Stomach (tissue), 8 donors: ENCODE measurements at regions not wholly inside any gene's neighbourhood (a gene's known extent, or its start where the extent isn't known, plus 50 kb on each side); places are given as distances from the start of the nearest gene placed in this dataset.
"Not testable (repeated sequence)": the region's sequence is repeated elsewhere in the genome, so short reads cannot be mapped to it uniquely, and the experiment has no call there.

ENCODE experiments used
- DNase-seq, 2 donors: peaks; one replicate each; pipeline versions ENCODE4 v3.0.0 to v3.0.0-alpha.2; 2013 to 2019
- H3K27ac ChIP-seq, 5 donors: fragments of 200-600 bp in 4 of 5; sonication (generic) in 4 of 5; one replicate each; pipeline ENCODE4 v1.5.1; 2013 to 2019; ENCODE audit warnings: mild to moderate bottlenecking in 1 of 5, moderate library complexity in 1 of 5
- H3K27me3 ChIP-seq, 3 donors: fragments of 200-600 bp; sonication (generic); one replicate each; pipeline ENCODE4 v1.5.1; 2017 to 2019; ENCODE audit warnings: mixed run types in 1 of 3
- H3K36me3 ChIP-seq, 4 donors: fragments of 200-600 bp; sonication (generic); 1 replicate in 3 of 4; 2 replicates in 1 of 4; pipeline ENCODE4 v1.5.1; 2016 to 2019
- H3K4me1 ChIP-seq, 4 donors: fragments of 200-600 bp; sonication (generic); one replicate each; pipeline ENCODE4 v1.5.1; 2016 to 2019
- H3K4me3 ChIP-seq, 4 donors: fragments of 200-600 bp; sonication (generic) in 3 of 4; one replicate each; pipeline ENCODE4 v1.5.1; 2016 to 2019; ENCODE audit warnings: mild to moderate bottlenecking in 1 of 4
- H3K9me3 ChIP-seq, 4 donors: fragments of 200-600 bp; sonication (generic); one replicate each; pipeline ENCODE4 v1.5.1; 2016 to 2019
- EP300 ChIP-seq: sonication (generic); formaldehyde crosslinking; IDR thresholded peaks from one replicate; pipeline ENCODE4 v1.6.1; 2017; ENCODE audit warnings: antibody characterized with exemption
- POLR2A ChIP-seq, 4 donors: fragments of 450-650 bp; IDR thresholded peaks; one replicate each; pipeline ENCODE4 v1.6.1; 2016; ENCODE audit warnings: antibody characterized with exemption in 4 of 4, control low read depth in 2 of 4, mild to moderate bottlenecking in 1 of 4, moderate library complexity in 1 of 4
- POLR2AphosphoS5 ChIP-seq, 3 donors: sonication (generic); formaldehyde crosslinking; IDR thresholded peaks; one replicate each; pipeline ENCODE4 v1.6.1; 2016; ENCODE audit warnings: antibody characterized with exemption in 3 of 3
- WGBS, 5 donors: extraction: QIAGEN DNeasy Blood & Tissue Kit in 3 of 5; methylation state at CpG; one replicate each; pipeline versions ENCODE4 v1.1.5 to v1.1.7; 2013 to 2018; 5-methylcytosine and 5-hydroxymethylcytosine counted together
- intact Hi-C: fragments of 100-400 bp; cut with DNase I; formaldehyde crosslinking; loops from one replicate; pipeline ENCODE4 v1.15.1; 2023; ENCODE audit warnings: low total_unique reads
- TF ChIP-seq, protein P1 (sequence below), 7 experiments: fragments of 450-650 bp in 4 of 7; fragments of 200-600 bp in 3 of 7; sonication (generic) in 3 of 7; IDR thresholded peaks; one replicate each; pipeline ENCODE4 v1.5.1; 2016 to 2019; ENCODE audit warnings: antibody characterized with exemption in 7 of 7, control low read depth in 2 of 7, mild to moderate bottlenecking in 1 of 7
- donor health status: healthy with polysubstance abuse.
- donor health status: Bipolar disorder and iron deficiency.
- donor health status: healthy.

DNA sequence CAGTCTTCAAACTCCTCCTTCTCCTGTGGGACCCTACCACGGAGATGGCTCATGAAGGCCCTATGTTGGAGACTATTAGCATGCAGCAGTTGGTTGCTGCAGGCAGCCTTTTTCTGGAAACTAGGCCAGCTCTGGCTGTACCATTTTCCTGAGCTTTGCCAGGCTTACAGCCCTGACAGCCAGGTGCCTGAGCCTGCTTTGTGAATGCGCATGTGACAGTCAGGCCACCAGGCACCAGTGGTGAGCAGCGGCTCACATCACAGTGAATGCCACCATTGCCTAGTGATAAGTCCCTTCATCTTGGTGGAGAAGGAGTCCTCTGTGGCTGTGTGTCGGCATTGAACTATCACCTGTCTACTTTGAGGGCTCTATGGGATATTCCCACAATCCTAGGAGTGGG, 982.4 kb upstream of the DEFB115 start:
- WGBS, 5 donors = 61 to 95% (median 78%) methylated on average over 3 to 4 of the region's 4 CpGs
- H3K4me1 ChIP-seq, H3K4me3 ChIP-seq, H3K36me3 ChIP-seq, intact Hi-C loops, H3K9me3 ChIP-seq, H3K27ac ChIP-seq, DNase-seq, H3K27me3 ChIP-seq: not testable (repeated sequence)

DNA sequence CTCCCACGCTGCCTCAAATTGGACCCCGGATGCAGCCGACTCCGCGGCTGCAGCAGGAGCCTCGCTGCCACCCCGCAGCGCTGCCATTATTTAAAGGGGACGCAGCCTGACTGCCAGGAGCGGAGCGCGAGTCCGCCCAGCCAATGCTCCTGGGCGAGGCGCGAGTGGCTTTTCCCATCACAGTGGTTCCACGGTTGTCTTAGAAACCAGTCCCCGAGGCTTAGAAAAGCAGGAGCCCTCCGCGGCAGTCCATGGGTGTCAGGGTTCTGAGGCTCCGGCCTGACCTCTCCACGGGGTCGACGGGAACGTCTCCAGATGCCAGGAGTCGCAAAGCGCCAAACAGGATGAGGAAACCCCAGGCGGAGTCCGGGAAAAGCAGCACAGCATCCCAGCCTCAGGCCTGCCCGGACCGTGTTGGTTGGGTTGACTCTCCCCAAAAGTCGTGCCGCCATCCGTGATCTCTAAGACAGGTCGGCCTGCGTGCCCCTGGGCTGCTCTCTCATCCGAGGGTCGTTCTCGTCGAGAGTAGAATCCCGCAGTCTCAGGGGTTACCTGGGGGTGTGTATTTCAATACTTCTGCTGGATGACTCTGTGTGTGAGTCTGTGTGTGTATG, 975.8 kb upstream of the DEFB115 start:
- no peak for DNase-seq
- TF ChIP-seq, protein P1, sequence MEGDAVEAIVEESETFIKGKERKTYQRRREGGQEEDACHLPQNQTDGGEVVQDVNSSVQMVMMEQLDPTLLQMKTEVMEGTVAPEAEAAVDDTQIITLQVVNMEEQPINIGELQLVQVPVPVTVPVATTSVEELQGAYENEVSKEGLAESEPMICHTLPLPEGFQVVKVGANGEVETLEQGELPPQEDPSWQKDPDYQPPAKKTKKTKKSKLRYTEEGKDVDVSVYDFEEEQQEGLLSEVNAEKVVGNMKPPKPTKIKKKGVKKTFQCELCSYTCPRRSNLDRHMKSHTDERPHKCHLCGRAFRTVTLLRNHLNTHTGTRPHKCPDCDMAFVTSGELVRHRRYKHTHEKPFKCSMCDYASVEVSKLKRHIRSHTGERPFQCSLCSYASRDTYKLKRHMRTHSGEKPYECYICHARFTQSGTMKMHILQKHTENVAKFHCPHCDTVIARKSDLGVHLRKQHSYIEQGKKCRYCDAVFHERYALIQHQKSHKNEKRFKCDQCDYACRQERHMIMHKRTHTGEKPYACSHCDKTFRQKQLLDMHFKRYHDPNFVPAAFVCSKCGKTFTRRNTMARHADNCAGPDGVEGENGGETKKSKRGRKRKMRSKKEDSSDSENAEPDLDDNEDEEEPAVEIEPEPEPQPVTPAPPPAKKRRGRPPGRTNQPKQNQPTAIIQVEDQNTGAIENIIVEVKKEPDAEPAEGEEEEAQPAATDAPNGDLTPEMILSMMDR (IDR thresholded peaks at IDR 0.05) = no peak
- TF ChIP-seq POLR2A (IDR thresholded peaks at IDR 0.05) (no peak), POLR2AphosphoS5 (IDR thresholded peaks at IDR 0.05) (no peak), EP300 (no peak)
- WGBS, 5 donors = 60 to 95% (median 71%) methylated on average over 17 to 41 of the region's 41 CpGs

DNA sequence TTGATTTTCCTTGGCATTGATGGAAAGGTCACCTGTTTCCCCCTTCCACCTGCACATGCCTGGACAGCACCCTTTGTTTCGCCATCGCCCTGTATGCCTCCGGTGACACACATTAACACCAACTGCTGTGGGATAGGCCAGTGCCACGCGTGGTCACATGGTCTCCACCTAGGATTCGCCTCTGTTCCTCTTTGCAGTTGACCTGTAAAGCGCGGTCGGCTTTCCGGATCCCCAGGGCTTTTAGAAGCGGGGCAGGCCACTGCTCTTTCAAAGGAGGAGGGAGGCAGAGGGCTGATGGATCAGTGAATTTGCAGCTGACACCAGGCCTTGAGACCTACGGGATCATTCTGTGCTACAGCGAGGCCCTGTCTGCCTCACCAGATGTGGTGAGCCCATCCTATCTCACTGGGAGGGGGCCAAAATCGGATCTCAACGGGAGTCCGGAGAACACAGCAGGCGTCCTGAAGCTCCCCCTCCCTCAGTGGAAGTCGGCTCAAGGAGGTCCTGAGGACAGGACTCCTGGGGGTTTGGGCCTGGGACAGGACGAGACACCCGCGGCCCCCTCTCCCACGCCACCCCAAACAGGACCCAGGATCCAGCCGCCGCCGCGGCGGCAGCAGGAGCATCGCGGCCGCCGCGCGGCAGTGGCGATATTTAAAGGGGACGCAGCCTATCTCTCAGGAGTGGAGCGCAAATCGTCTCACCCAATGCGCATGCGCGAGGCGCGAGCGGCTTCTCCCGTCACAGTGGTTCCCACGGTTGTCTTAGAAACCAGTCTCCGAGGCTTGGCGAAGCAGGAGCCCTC, 973.8 kb upstream of the DEFB115 start:
- Histone ChIP-seq H3K9me3 (peaks cover 0 to 10% (median 0%) of the 10 kb centered on the region in 4 donors), H3K4me3 (peak overlapping the region; percentile 9 to 59 (median 42)), H3K4me1 (peaks cover 0 to 58% (median 8%) of the 10 kb centered on the region in 4 donors), H3K27ac (peak overlapping the region in 4 of 5 donors; percentile 21 to 79 (median 66))
- 11 to 57% (median 41%) methylated on average over 35 to 47 of the region's 47 CpGs for WGBS, 5 donors
- peak in 1 of 3 donors; percentile 40 for TF ChIP-seq POLR2AphosphoS5 (IDR thresholded peaks at IDR 0.05)
- peak in 1 of 2 donors; percentile 69 for DNase-seq
- H3K27me3 ChIP-seq, intact Hi-C loops, H3K36me3 ChIP-seq: not testable (repeated sequence)

More for the DNA sequence above, 975.8 kb upstream of the DEFB115 start:
- intact Hi-C loops = no loop called here
- Histone ChIP-seq H3K4me3 (peak overlapping the region in 2 of 4 donors; percentile 16 to 19), H3K4me1 (peaks cover 0 to 41% (median 6%) of the 10 kb centered on the region in 4 donors), H3K9me3 (peaks cover 0 to 10% (median 0%) of the 10 kb centered on the region in 4 donors), H3K36me3 (no peaks in the 10 kb centered on the region), H3K27me3 (no peaks in the 10 kb centered on the region), H3K27ac (no peak overlapping the region)

DNA sequence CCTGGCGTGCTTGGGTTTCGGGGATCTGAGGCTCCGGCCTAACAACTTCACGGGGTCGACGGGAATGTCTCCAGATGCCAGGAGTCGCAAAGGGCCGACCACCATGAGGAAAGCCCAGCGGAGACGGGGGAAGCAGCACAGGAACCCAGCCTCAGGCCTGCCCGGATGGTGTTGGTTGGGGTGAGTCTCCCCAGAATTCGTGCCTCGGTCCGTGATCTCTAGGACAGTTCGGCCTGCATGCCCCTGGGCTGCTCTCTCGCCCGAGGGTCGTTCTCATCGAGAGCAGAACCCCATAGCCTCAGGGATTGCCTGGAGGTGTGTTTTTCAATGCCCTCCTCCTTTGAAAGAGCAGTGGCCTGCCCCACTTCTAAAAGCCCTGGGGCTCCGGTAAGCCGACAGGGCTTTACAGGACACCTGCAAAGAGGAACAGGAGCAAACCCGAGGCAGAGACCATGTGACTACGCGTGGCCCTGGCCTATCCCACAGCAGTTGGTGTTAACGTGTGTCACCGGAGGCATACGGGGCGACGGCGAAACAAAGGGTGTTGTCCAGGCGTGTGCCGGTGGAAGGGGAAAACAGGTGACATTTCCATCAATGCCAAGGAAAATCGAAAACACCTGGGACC, 973.1 kb upstream of the DEFB115 start:
- H3K4me3 ChIP-seq = peak overlapping the region; percentile 9 to 59 (median 42)
- no peak for TF ChIP-seq EP300
- TF ChIP-seq, protein P1 (IDR thresholded peaks at IDR 0.05) = no peak
- no peak for TF ChIP-seq POLR2A (IDR thresholded peaks at IDR 0.05)
- TF ChIP-seq POLR2AphosphoS5 (IDR thresholded peaks at IDR 0.05) = no peak
- peaks cover 0 to 63% (median 8%) of the 10 kb centered on the region in 4 donors for H3K4me1 ChIP-seq
- H3K27ac ChIP-seq = peak overlapping the region in 4 of 5 donors; percentile 18 to 79 (median 66)
- intact Hi-C loops = no loop called here
- DNase-seq = no peak
- WGBS, 5 donors = 33 to 83% (median 60%) methylated on average over 26 to 33 of the region's 33 CpGs
- no peaks in the 10 kb centered on the region for H3K27me3 ChIP-seq
- H3K9me3 ChIP-seq = peaks cover 0 to 10% (median 0%) of the 10 kb centered on the region in 4 donors
- H3K36me3 ChIP-seq = no peaks in the 10 kb centered on the region

DNA sequence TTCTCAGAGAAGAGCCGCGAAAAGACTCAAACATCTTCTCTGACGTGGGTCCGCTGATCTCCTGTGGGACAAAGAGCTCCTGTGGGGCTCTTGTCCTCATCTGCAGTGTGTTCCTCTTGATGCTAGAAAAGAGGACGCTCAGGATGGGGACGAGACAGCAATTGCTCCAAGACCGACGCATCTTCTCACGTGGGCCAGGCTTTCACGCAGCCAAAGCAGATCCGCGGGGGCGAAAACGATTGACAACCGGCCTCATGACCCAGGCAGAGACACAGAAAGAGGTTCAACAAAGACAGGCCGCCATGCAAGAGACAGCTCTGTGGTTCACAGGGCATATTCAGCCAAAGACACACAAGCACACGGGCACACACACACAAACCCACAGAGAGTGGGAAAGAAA, 971.8 kb upstream of the DEFB115 start:
- intact Hi-C loops = no loop called here
- no peak for TF ChIP-seq EP300
- TF ChIP-seq POLR2A (IDR thresholded peaks at IDR 0.05) = no peak
- TF ChIP-seq, protein P1 (IDR thresholded peaks at IDR 0.05) = no peak
- TF ChIP-seq POLR2AphosphoS5 (IDR thresholded peaks at IDR 0.05) = no peak
- WGBS, 5 donors = 80 to 90% (median 85%) methylated on average over 11 to 17 of the region's 17 CpGs
- H3K36me3 ChIP-seq = no peaks in the 10 kb centered on the region
- H3K27me3 ChIP-seq = no peaks in the 10 kb centered on the region
- H3K4me3 ChIP-seq = peak overlapping the region in 2 of 4 donors; percentile 1 to 3
- peaks cover 0 to 66% (median 8%) of the 10 kb centered on the region in 4 donors for H3K4me1 ChIP-seq
- peaks cover 0 to 10% (median 0%) of the 10 kb centered on the region in 4 donors for H3K9me3 ChIP-seq
- no peak for DNase-seq
- peak overlapping the region in 2 of 5 donors; percentile 44 to 79 for H3K27ac ChIP-seq
